SU-DHL-6 (cell line): ENCODE measurements at regions not wholly inside any gene's neighbourhood (a gene's known extent, or its start where the extent isn't known, plus 50 kb on each side); places are given as distances from the start of the nearest gene placed in this dataset.

Experiments used
- H2AFZ ChIP-seq: fragments of 200-600 bp; sonication (generic); 2 replicates; pipeline ENCODE4 v1.6.1; 2014; ENCODE audit warnings: low read depth, mild to moderate bottlenecking, moderate library complexity, mixed read lengths, antibody characterized with exemption, low read length; ENCODE audit not compliant: severe bottlenecking
- H3F3A ChIP-seq: fragments of 200-600 bp; shearing (Covaris generic); 2 replicates; pipeline ENCODE4 v1.6.0; 2016; ENCODE audit warnings: antibody characterized with exemption, mild to moderate bottlenecking; ENCODE audit not compliant: insufficient read depth
- H3K27ac ChIP-seq: fragments of 200-600 bp; sonication (generic); 2 replicates; pipeline ENCODE4 v1.5.1; 2016; ENCODE audit warnings: low read depth, mild to moderate bottlenecking, low read length, moderate library complexity, mixed read lengths
- H3K27me3 ChIP-seq: fragments of 200-600 bp; sonication (generic), shearing (Covaris generic); 2 replicates; pipeline ENCODE4 v1.6.0; 2014; ENCODE audit warnings: mild to moderate bottlenecking, low read length
- H3K36me3 ChIP-seq: fragments of 200-600 bp; sonication (generic); 2 replicates; pipeline ENCODE4 v1.6.1; 2014; ENCODE audit warnings: mild to moderate bottlenecking, low read length, mixed read lengths
- H3K4me2 ChIP-seq: fragments of 300-600, 200-600 bp; shearing (Covaris generic), sonication (generic); 2 replicates; pipeline ENCODE4 v1.6.0; 2014; ENCODE audit warnings: low read length, low read depth, mild to moderate bottlenecking; ENCODE audit not compliant: poor library complexity, severe bottlenecking
- H3K4me3 ChIP-seq: fragments of 200-600 bp; sonication (generic); 2 replicates; pipeline ENCODE4 v1.5.1; 2014; ENCODE audit warnings: antibody characterized with exemption, low read length, mild to moderate bottlenecking, mixed read lengths; ENCODE audit not compliant: insufficient read depth, poor library complexity, severe bottlenecking
- H3K79me2 ChIP-seq: fragments of 200-600 bp; sonication (generic); 2 replicates; pipeline ENCODE4 v1.6.1; 2014; ENCODE audit warnings: mild to moderate bottlenecking, low read length, moderate library complexity; ENCODE audit not compliant: insufficient read depth
- H3K9ac ChIP-seq: fragments of 200-600 bp; sonication (generic); 2 replicates; pipeline ENCODE4 v1.7.0; 2014; ENCODE audit warnings: mild to moderate bottlenecking, low read length
- H3K9me2 ChIP-seq: fragments of 200-600 bp; sonication (generic); replicated peaks from 2 replicates; pipeline ENCODE4 v1.6.1; 2014; ENCODE audit warnings: low read length; ENCODE audit not compliant: insufficient read depth
- H3K9me3 ChIP-seq: fragments of 200-600 bp; sonication (generic); 2 replicates; pipeline ENCODE4 v1.6.1; 2014; ENCODE audit warnings: low read length, mixed read lengths; ENCODE audit not compliant: insufficient read depth
- H4K20me1 ChIP-seq: fragments of 200-600 bp; sonication (generic); 2 replicates; pipeline ENCODE4 v1.6.1; 2014; ENCODE audit warnings: low read depth, mild to moderate bottlenecking, antibody characterized with exemption, low read length, moderate library complexity, mixed read lengths
- CTCF ChIP-seq: fragments of 200-600 bp; sonication (generic); IDR thresholded peaks from one replicate; pipeline ENCODE4 v1.5.1; 2017; ENCODE audit warnings: antibody characterized with exemption, mild to moderate bottlenecking, low read length, moderate library complexity; ENCODE audit not compliant: insufficient read depth, poor library complexity, severe bottlenecking
- EZH2phosphoT487 ChIP-seq: fragments of 200-600 bp; sonication (generic), shearing (Covaris generic); conservative IDR thresholded peaks from 2 replicates; pipeline ENCODE4 v1.6.1; 2018; ENCODE audit warnings: mild to moderate bottlenecking, antibody characterized with exemption, low read length, moderate library complexity, mixed read lengths

- Histone ChIP-seq H3K4me2 (no peak overlapping the region), H3K9me3 (no peaks in the 10 kb centered on the region), H3K27me3 (no peaks in the 10 kb centered on the region), H3K27ac (no peak overlapping the region), H3K9me2 (no peaks in the 10 kb centered on the region), H3K79me2 (no peaks in the 10 kb centered on the region), H3K36me3 (no peaks in the 10 kb centered on the region), H2AFZ (no peak overlapping the region), H3K4me3 (no peak overlapping the region), H3F3A (no peaks in the 10 kb centered on the region), H3K9ac (no peak overlapping the region), H4K20me1 (no peaks in the 10 kb centered on the region)
- no peak for TF ChIP-seq EZH2phosphoT487
- TF ChIP-seq CTCF: no peak
Measured at GRCh38 chr3:16665282-16665741, 60.1 kb upstream of the DAZL start.

GRCh38 chr3:16666206-16666605 is 61.0 kb upstream of the DAZL start:
- TF ChIP-seq CTCF: no peak
- no peak for TF ChIP-seq EZH2phosphoT487
- Histone ChIP-seq H3K27me3 (no peaks in the 10 kb centered on the region), H3K4me3 (no peak overlapping the region), H3K9me3 (no peaks in the 10 kb centered on the region), H2AFZ (no peak overlapping the region), H3K79me2 (no peaks in the 10 kb centered on the region), H3K36me3 (no peaks in the 10 kb centered on the region), H3K4me2 (no peak overlapping the region), H3F3A (no peaks in the 10 kb centered on the region), H3K9ac (no peak overlapping the region), H3K27ac (no peak overlapping the region), H3K9me2 (no peaks in the 10 kb centered on the region), H4K20me1 (no peaks in the 10 kb centered on the region)

- Histone ChIP-seq H3K9ac (no peak overlapping the region), H2AFZ (no peak overlapping the region), H3K9me3 (no peaks in the 10 kb centered on the region), H3K79me2 (no peaks in the 10 kb centered on the region), H3K4me2 (no peak overlapping the region), H3F3A (no peaks in the 10 kb centered on the region), H3K27me3 (no peaks in the 10 kb centered on the region), H3K9me2 (no peaks in the 10 kb centered on the region), H3K27ac (no peak overlapping the region), H3K36me3 (no peaks in the 10 kb centered on the region), H4K20me1 (no peaks in the 10 kb centered on the region), H3K4me3 (no peak overlapping the region)
- TF ChIP-seq CTCF (no peak), EZH2phosphoT487 (no peak)
Measured at GRCh38 chr3:16667633-16668032, 62.4 kb upstream of the DAZL start.
